Esophagus muscularis mucosa (tissue), 4 donors: ENCODE measurements at regions not wholly inside any gene's neighbourhood (a gene's known extent, or its start where the extent isn't known, plus 50 kb on each side); places are given as distances from the start of the nearest gene placed in this dataset.

Experiments
- DNase-seq: peaks from one replicate; pipeline ENCODE4 v3.0.0-alpha.2; 2017; ENCODE audit errors: extremely low spot score
- H3K27ac ChIP-seq, 4 donors: fragments of 200-600 bp; sonication (generic); replicated peaks in 1 of 4; 1 replicate in 3 of 4; 2 replicates in 1 of 4; pipeline ENCODE4 v1.5.1; 2016 to 2019; ENCODE audit warnings: mild to moderate bottlenecking in 1 of 4
- H3K27me3 ChIP-seq, 4 donors: fragments of 200-600 bp; sonication (generic); one replicate each; pipeline versions ENCODE4 v1.5.1 to v1.6.0; 2016 to 2019
- H3K36me3 ChIP-seq, 4 donors: fragments of 200-600 bp; sonication (generic); one replicate each; pipeline ENCODE4 v1.5.1; 2016 to 2019
- H3K4me1 ChIP-seq, 4 donors: fragments of 200-600 bp; sonication (generic); one replicate each; pipeline ENCODE4 v1.5.1; 2016 to 2019
- H3K4me3 ChIP-seq, 4 donors: fragments of 200-600 bp; sonication (generic); 1 replicate in 2 of 4; 2 replicates in 2 of 4; pipeline ENCODE4 v1.5.1; 2016 to 2019; ENCODE audit warnings: mild to moderate bottlenecking in 4 of 4, moderate library complexity in 1 of 4
- H3K9me3 ChIP-seq, 4 donors: fragments of 200-600 bp; sonication (generic); 1 replicate in 3 of 4; 2 replicates in 1 of 4; pipeline ENCODE4 v1.5.1; 2016 to 2019
- EP300 ChIP-seq: sonication (generic); formaldehyde crosslinking; IDR thresholded peaks from one replicate; pipeline ENCODE4 v1.6.1; 2017; ENCODE audit warnings: antibody characterized with exemption
- POLR2A ChIP-seq: fragments of 450-650 bp; IDR thresholded peaks from one replicate; pipeline ENCODE4 v1.6.1; 2017; ENCODE audit warnings: antibody characterized with exemption, moderate library complexity, mild to moderate bottlenecking, low read depth
- POLR2AphosphoS5 ChIP-seq, 2 donors: sonication (generic); formaldehyde crosslinking; IDR thresholded peaks; one replicate each; pipeline ENCODE4 v1.6.1; 2017; ENCODE audit warnings: antibody characterized with exemption in 2 of 2
- WGBS: methylation state at CpG from one replicate; pipeline ENCODE4 v1.1.5; 2018; 5-methylcytosine and 5-hydroxymethylcytosine counted together
- intact Hi-C: fragments of 100-400 bp; cut with DNase I; formaldehyde crosslinking; loops from one replicate; pipeline ENCODE4 v1.15.1; 2023
- TF ChIP-seq, protein P1 (sequence below), 3 experiments: fragments of 200-600 bp in 2 of 3; fragments of 450-650 bp in 1 of 3; sonication (generic) in 2 of 3; IDR thresholded peaks; one replicate each; pipeline ENCODE4 v1.5.1; 2017 to 2019; ENCODE audit warnings: antibody characterized with exemption in 3 of 3, mild to moderate bottlenecking in 2 of 3, moderate library complexity in 1 of 3

DNA sequence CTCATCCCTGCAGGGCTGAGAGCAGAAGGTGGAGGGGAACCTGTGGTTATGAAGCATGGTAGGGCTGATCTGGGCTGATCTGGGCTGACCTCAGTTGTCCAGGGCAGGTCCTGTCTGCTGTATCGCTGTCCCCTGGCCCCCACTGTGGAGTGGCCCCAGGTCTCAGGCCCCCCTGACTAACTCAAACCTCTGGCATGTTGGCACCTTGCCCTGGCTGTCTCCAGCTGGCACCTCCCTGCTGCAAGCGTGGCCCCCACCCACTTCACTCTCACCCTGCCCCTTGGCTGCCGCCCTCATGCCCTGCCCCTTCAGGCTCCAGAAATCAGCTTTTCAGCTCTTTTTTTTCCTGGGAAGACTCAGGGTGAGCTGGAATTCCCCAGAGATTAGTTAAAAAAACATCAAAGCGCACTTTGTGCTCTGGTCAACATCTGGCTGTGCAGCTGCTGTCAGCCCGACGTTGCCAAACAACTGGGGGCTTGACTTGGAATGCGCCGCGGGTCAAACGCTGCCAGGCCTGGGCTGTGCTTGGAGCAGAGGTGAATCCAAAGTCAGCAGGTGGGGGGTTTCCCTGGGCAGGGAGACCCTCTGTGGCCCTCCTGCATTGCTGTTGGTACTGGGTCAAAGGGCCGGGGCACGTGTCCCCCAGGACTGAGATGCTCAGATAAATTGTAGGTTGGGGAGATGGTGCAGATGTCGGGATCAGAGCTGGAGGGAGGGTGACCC, 173.8 kb upstream of the HDAC4 start:
- intact Hi-C loops = no loop called here
- DNase-seq = no peak

DNA sequence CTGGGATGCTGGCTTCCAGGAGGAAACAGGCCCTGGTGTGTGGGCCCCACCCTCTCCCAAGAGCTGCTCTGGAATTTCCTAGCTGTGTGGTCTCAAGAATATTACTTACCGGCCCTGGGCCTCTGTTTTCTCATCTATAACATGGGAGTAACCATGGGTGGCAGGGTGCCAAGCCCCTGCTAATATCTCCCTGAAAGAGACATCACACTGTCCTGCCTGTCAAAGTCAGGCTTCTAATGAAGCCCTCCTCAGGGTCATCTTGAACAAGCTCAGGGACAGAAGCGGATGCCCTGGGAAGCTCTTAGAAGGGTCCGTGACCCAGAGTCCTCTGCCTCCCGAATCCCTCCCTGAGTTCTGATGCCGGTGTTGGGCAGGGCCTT, 173.2 kb upstream of the HDAC4 start:
- Histone ChIP-seq H3K27me3 (peaks cover 0 to 18% (median 0%) of the 10 kb centered on the region in 4 donors), H3K27ac (no peak overlapping the region), H3K4me1 (peaks cover 0 to 4% (median 0%) of the 10 kb centered on the region in 4 donors), H3K4me3 (no peak overlapping the region), H3K9me3 (peaks cover 0 to 7% (median 0%) of the 10 kb centered on the region in 4 donors), H3K36me3 (no peaks in the 10 kb centered on the region)
- WGBS = 80% methylated on average over 1 of the region's 5 CpGs
- TF ChIP-seq POLR2A = no peak
- no peak for TF ChIP-seq EP300
- no peak for TF ChIP-seq POLR2AphosphoS5 (IDR thresholded peaks at IDR 0.05)
- TF ChIP-seq, protein P1, sequence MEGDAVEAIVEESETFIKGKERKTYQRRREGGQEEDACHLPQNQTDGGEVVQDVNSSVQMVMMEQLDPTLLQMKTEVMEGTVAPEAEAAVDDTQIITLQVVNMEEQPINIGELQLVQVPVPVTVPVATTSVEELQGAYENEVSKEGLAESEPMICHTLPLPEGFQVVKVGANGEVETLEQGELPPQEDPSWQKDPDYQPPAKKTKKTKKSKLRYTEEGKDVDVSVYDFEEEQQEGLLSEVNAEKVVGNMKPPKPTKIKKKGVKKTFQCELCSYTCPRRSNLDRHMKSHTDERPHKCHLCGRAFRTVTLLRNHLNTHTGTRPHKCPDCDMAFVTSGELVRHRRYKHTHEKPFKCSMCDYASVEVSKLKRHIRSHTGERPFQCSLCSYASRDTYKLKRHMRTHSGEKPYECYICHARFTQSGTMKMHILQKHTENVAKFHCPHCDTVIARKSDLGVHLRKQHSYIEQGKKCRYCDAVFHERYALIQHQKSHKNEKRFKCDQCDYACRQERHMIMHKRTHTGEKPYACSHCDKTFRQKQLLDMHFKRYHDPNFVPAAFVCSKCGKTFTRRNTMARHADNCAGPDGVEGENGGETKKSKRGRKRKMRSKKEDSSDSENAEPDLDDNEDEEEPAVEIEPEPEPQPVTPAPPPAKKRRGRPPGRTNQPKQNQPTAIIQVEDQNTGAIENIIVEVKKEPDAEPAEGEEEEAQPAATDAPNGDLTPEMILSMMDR (IDR thresholded peaks at IDR 0.05) = no peak
- intact Hi-C loops = no loop called here
- no peak for DNase-seq

More for the DNA sequence above, 173.8 kb upstream of the HDAC4 start:
- no peak overlapping the region for H3K4me3 ChIP-seq
- TF ChIP-seq, protein P1 (IDR thresholded peaks at IDR 0.05) = no peak
- no peak for TF ChIP-seq EP300
- no peak for TF ChIP-seq POLR2AphosphoS5 (IDR thresholded peaks at IDR 0.05)
- TF ChIP-seq POLR2A = no peak
- H3K27ac ChIP-seq = no peak overlapping the region
- H3K9me3 ChIP-seq = peaks cover 0 to 7% (median 0%) of the 10 kb centered on the region in 4 donors
- H3K27me3 ChIP-seq = peaks cover 0 to 18% (median 0%) of the 10 kb centered on the region in 4 donors
- H3K4me1 ChIP-seq = peaks cover 0 to 4% (median 0%) of the 10 kb centered on the region in 4 donors
- WGBS = 43% methylated on average over 11 of the region's 13 CpGs
- H3K36me3 ChIP-seq = no peaks in the 10 kb centered on the region

DNA sequence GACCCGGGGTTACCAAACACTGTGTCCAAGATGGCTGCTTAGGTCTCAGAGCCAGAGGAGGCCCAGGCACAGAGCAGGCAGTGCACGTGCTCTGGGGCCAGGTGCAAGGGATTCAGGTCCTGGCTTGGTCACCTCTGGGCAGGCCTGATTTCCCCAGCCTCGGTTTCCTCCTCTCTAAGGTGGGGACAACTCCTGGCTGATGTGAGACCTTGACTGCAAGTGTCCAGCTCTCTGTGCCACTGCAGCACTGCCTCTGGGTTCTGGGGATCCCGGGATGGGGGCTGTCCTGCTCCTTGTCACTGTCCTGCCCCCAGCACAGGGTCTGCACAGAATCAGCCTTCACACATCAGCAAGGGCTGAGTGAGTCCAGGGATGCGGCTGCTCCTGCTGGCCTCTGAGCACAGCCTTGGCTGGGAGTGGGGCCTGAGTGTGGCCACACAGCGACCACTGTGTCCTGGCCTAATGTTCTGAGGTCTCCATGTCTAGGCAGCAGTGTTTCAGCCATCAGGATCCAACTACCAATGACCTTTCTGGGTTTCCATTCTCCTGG, 170.2 kb upstream of the HDAC4 start:
- DNase-seq = no peak
- 98% methylated on average over 4 of the region's 6 CpGs for WGBS
- peaks cover 0 to 3% (median 0%) of the 10 kb centered on the region in 4 donors for H3K9me3 ChIP-seq
- intact Hi-C loops = no loop called here
- H3K36me3 ChIP-seq = no peaks in the 10 kb centered on the region
- H3K4me1 ChIP-seq = peaks cover 0 to 4% (median 0%) of the 10 kb centered on the region in 4 donors
- H3K27ac ChIP-seq = no peak overlapping the region
- no peak overlapping the region for H3K4me3 ChIP-seq
- no peak for TF ChIP-seq POLR2A
- no peak for TF ChIP-seq POLR2AphosphoS5 (IDR thresholded peaks at IDR 0.05)
- TF ChIP-seq EP300 = no peak
- TF ChIP-seq, protein P1 (IDR thresholded peaks at IDR 0.05) = no peak
- peaks cover 0 to 11% (median 0%) of the 10 kb centered on the region in 4 donors for H3K27me3 ChIP-seq

DNA sequence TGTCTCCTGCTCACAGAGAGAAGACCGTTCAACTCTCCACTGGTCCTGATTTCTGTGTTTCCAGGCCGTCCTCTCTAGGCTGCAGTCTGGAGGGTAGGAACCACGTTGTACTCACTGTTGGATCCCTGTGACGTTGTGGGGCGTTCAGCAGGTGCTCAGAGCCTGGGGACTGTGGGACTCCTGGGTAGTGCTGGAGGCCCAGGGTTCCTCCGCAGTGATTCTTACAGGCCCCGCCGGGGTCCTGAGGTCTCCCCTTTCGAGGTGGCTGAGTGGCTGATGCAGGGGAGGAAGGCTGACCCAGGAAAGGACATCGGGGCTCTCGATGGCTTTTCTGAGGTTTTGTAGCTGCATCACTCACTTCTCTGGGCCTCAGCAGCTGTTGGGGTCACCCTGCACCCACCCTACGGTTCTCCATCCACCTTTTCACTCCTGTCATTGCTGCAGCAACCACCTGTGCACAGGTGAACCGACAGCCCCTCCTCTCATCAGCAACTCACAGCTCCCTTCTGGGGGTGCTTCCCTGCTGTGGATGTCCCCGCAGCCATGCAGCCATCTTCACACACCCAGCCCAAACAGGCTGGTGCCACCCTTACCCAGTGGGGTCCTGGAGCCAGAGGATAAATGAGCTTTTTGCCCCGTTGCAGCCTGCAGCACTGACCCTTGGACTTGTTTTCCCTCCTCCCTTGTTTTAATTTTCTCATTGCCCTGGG, 169.6 kb upstream of the HDAC4 start:
- DNase-seq = no peak
- WGBS = 88% methylated on average over 10 of the region's 15 CpGs
- peaks cover 0 to 4% (median 0%) of the 10 kb centered on the region in 4 donors for H3K4me1 ChIP-seq

More for the DNA sequence above, 169.6 kb upstream of the HDAC4 start:
- TF ChIP-seq, protein P1 (IDR thresholded peaks at IDR 0.05) = no peak
- no peak for TF ChIP-seq POLR2A
- no peak for TF ChIP-seq EP300
- no peak for TF ChIP-seq POLR2AphosphoS5 (IDR thresholded peaks at IDR 0.05)
- H3K27ac ChIP-seq = no peak overlapping the region
- intact Hi-C loops = no loop called here
- peaks cover 0 to 7% (median 0%) of the 10 kb centered on the region in 4 donors for H3K27me3 ChIP-seq
- H3K36me3 ChIP-seq = no peaks in the 10 kb centered on the region
- H3K4me3 ChIP-seq = no peak overlapping the region
- H3K9me3 ChIP-seq = no peaks in the 10 kb centered on the region
